ENCODE measurements at regions not wholly inside any gene's neighbourhood (a gene's known extent, or its start where the extent isn't known, plus 50 kb on each side); places are given as distances from the start of the nearest gene placed in this dataset.

GRCh38 chr5:54628050-54628449 lies 110.5 kb downstream of the SNX18 start:
- TF ChIP-seq CTCF (IDR thresholded peaks at IDR 0.05) (no peak), POLR2A (IDR thresholded peaks at IDR 0.05) (no peak), POLR2AphosphoS5 (IDR thresholded peaks at IDR 0.05) (no peak), EP300 (IDR thresholded peaks at IDR 0.05) (no peak)
